IMR-90 (cell line): ENCODE measurements at regions not wholly inside any gene's neighbourhood (a gene's known extent, or its start where the extent isn't known, plus 50 kb on each side); places are given as distances from the start of the nearest gene placed in this dataset.

Experiments
- ATAC-seq: fragments of 200-7000 bp; cut with Tn5 transposase; 2 replicates; pipeline ENCODE4 v1.9.1; 2020; ENCODE audit warnings: low read depth, mild to moderate bottlenecking, moderate library complexity
- BruUV-seq: library from RNA; stranded (reverse); fragments of 400-500 nt; replicated peaks from 2 replicates; lab custom pipeline; 2021; lab: Mats Ljungman, UMichigan
- CTCF ChIA-PET: fragments of 300-600 bp; formaldehyde crosslinking; extraction: SDS; loops from one replicate; lab custom pipeline; 2021; ENCODE audit warnings: antibody characterized with exemption; lab: Yijun Ruan, JAX
- POLR2A ChIA-PET: fragments of 300-600 bp; sonication (Branson Sonifier 250); formaldehyde crosslinking; loops from one replicate; lab custom pipeline; 2022; ENCODE audit warnings: antibody characterized with exemption; ENCODE audit not compliant: unreplicated experiment; lab: Charles Lee
- DNase-seq: peaks from one replicate; pipeline ENCODE4 v3.0.0; 2013
- H2AFZ ChIP-seq: replicated peaks from 2 replicates; pipeline ENCODE3; 2013; ENCODE audit warnings: low read length, mild to moderate bottlenecking; ENCODE audit not compliant: poor library complexity
- H2AK5ac ChIP-seq: 2 replicates; pipeline ENCODE4 v1.6.1; 2013; ENCODE audit warnings: low read depth, low read length, inconsistent platforms
- H2AK9ac ChIP-seq: replicated peaks from 2 replicates; pipeline ENCODE3; 2013; ENCODE audit warnings: mild to moderate bottlenecking, low read depth, low read length, moderate library complexity; ENCODE audit not compliant: poor library complexity
- H2BK120ac ChIP-seq: 2 replicates; pipeline ENCODE4 v1.6.1; 2013; ENCODE audit warnings: low read depth, low read length, inconsistent platforms
- H2BK15ac ChIP-seq: 3 replicates; pipeline ENCODE4 v1.6.1; 2013; ENCODE audit warnings: low read depth, low read length, inconsistent platforms
- H2BK20ac ChIP-seq: 2 replicates; pipeline ENCODE4 v1.6.1; 2013; ENCODE audit warnings: low read depth, mild to moderate bottlenecking, inconsistent platforms, low read length, moderate library complexity
- H2BK5ac ChIP-seq: 2 replicates; pipeline ENCODE4 v1.6.1; 2013; ENCODE audit warnings: mild to moderate bottlenecking, low read depth, low read length, inconsistent platforms; ENCODE audit not compliant: poor library complexity, severe bottlenecking
- H3K14ac ChIP-seq: replicated peaks from 2 replicates; pipeline ENCODE4 v1.6.1; 2013; ENCODE audit warnings: low read depth, low read length, inconsistent platforms
- H3K18ac ChIP-seq: 2 replicates; pipeline ENCODE4 v1.6.1; 2013; ENCODE audit warnings: low read depth, low read length, control low read depth
- H3K23ac ChIP-seq: 2 replicates; pipeline ENCODE4 v1.6.1; 2013; ENCODE audit warnings: low read depth, low read length, inconsistent platforms
- H3K27ac ChIP-seq: 2 replicates; pipeline ENCODE4 v1.5.1; 2013; ENCODE audit warnings: mild to moderate bottlenecking, control low read depth, low read length; ENCODE audit not compliant: insufficient read depth
- H3K27me3 ChIP-seq: 2 replicates; pipeline ENCODE4 v1.6.1; 2013; ENCODE audit warnings: low read length; ENCODE audit not compliant: control insufficient read depth, insufficient read depth
- H3K36me3 ChIP-seq: 2 replicates; pipeline ENCODE4 v1.6.1; 2013; ENCODE audit warnings: low read length, mixed read lengths; ENCODE audit not compliant: control insufficient read depth, insufficient read depth
- H3K4ac ChIP-seq: 2 replicates; pipeline ENCODE4 v1.6.1; 2013; ENCODE audit warnings: low read depth, low read length, inconsistent platforms
- H3K4me1 ChIP-seq: 2 replicates; pipeline ENCODE4 v1.6.1; 2013; ENCODE audit warnings: low read length, mixed read lengths; ENCODE audit not compliant: control insufficient read depth, insufficient read depth
- H3K4me2 ChIP-seq: 2 replicates; pipeline ENCODE4 v1.6.1; 2013; ENCODE audit warnings: low read depth, mild to moderate bottlenecking, control low read depth, low read length, moderate library complexity
- H3K4me3 ChIP-seq: 2 replicates; pipeline ENCODE4 v1.5.1; 2013; ENCODE audit warnings: low read depth, mild to moderate bottlenecking, control low read depth, low read length, moderate library complexity; ENCODE audit not compliant: insufficient read depth
- H3K56ac ChIP-seq: 2 replicates; pipeline ENCODE4 v1.6.1; 2013; ENCODE audit warnings: low read length, inconsistent platforms; ENCODE audit not compliant: insufficient read depth; ENCODE audit errors: extremely low read depth
- H3K79me1 ChIP-seq, 2 experiments: 2 replicates each; pipeline ENCODE4 v1.6.1; 2013; ENCODE audit warnings: low read length in 2 of 2, inconsistent platforms in 1 of 2, low read depth in 1 of 2
- H3K9ac ChIP-seq: 2 replicates; pipeline ENCODE4 v1.6.1; 2013; ENCODE audit warnings: low read depth, low read length, control low read depth
- H3K9me1 ChIP-seq: 2 replicates; pipeline ENCODE4 v1.6.1; 2013; ENCODE audit warnings: low read length, inconsistent platforms; ENCODE audit not compliant: insufficient read depth
- H3K9me3 ChIP-seq: 2 replicates; pipeline ENCODE4 v1.6.1; 2013; ENCODE audit warnings: low read length; ENCODE audit not compliant: control insufficient read depth, insufficient read depth
- H4K20me1 ChIP-seq: 2 replicates; pipeline ENCODE4 v1.6.1; 2013; ENCODE audit warnings: low read length, inconsistent platforms; ENCODE audit not compliant: insufficient read depth
- H4K5ac ChIP-seq: 2 replicates; pipeline ENCODE4 v1.6.1; 2013; ENCODE audit warnings: mild to moderate bottlenecking, low read depth, low read length, control low read depth
- H4K8ac ChIP-seq, 2 experiments: 2 replicates each; pipeline ENCODE4 v1.6.1; 2013; ENCODE audit warnings: low read depth in 2 of 2, low read length in 2 of 2, control low read depth in 1 of 2, inconsistent platforms in 1 of 2
- H4K91ac ChIP-seq: 2 replicates; pipeline ENCODE4 v1.6.1; 2013; ENCODE audit warnings: low read depth, low read length, inconsistent platforms; ENCODE audit not compliant: insufficient read depth
- BHLHE40 ChIP-seq: fragments of 150-350 bp; IDR thresholded peaks from 2 replicates; pipeline ENCODE4 v1.6.1; 2016; ENCODE audit warnings: mild to moderate bottlenecking, low read depth, low read length
- CEBPB ChIP-seq: IDR thresholded peaks from 2 replicates; pipeline ENCODE4 v1.6.1; 2012; ENCODE audit warnings: low read depth, low read length, improper control_type of control experiment
- CHD1 ChIP-seq: IDR thresholded peaks from 2 replicates; pipeline ENCODE4 v1.6.1; 2012; ENCODE audit warnings: low read depth, low read length, improper control_type of control experiment
- CTCF ChIP-seq: conservative IDR thresholded peaks from 2 replicates; pipeline ENCODE4 v1.5.1; 2012; ENCODE audit warnings: mild to moderate bottlenecking, low read depth, low read length, improper control_type of control experiment
- ELK1 ChIP-seq: fragments of 150-350 bp; IDR thresholded peaks from 2 replicates; pipeline ENCODE4 v1.6.1; 2016; ENCODE audit warnings: low read depth, mild to moderate bottlenecking, low read length, moderate library complexity, borderline replicate concordance
- FOS ChIP-seq: fragments of 150-350 bp; IDR thresholded peaks from 2 replicates; pipeline ENCODE4 v1.6.1; 2016; ENCODE audit warnings: low read depth, low read length
- MAFK ChIP-seq: IDR thresholded peaks from 2 replicates; pipeline ENCODE4 v1.6.1; 2012; ENCODE audit warnings: low read depth, low read length, improper control_type of control experiment
- MAZ ChIP-seq: IDR thresholded peaks from 2 replicates; pipeline ENCODE4 v1.6.1; 2012; ENCODE audit warnings: low read depth, mild to moderate bottlenecking, low read length, improper control_type of control experiment, moderate library complexity, borderline replicate concordance
- MXI1 ChIP-seq: IDR thresholded peaks from 2 replicates; pipeline ENCODE4 v1.6.1; 2012; ENCODE audit warnings: low read depth, mild to moderate bottlenecking, low read length, moderate library complexity, borderline replicate concordance
- NFE2L2 ChIP-seq: fragments of 150-350 bp; IDR thresholded peaks from 2 replicates; pipeline ENCODE4 v1.6.1; 2016; ENCODE audit warnings: low read depth, mild to moderate bottlenecking, low read length
- POLR2A ChIP-seq: IDR thresholded peaks from 2 replicates; pipeline ENCODE4 v1.6.1; 2012; ENCODE audit warnings: mild to moderate bottlenecking, low read depth, low read length
- RAD21 ChIP-seq: IDR thresholded peaks from 2 replicates; pipeline ENCODE4 v1.6.1; 2012; ENCODE audit warnings: low read length, improper control_type of control experiment
- RCOR1 ChIP-seq: IDR thresholded peaks from 2 replicates; pipeline ENCODE4 v1.6.1; 2012; ENCODE audit warnings: mild to moderate bottlenecking, low read length, improper control_type of control experiment; ENCODE audit not compliant: insufficient replicate concordance
- RFX5 ChIP-seq: IDR thresholded peaks from 2 replicates; pipeline ENCODE4 v1.8.0; 2012; ENCODE audit warnings: low read depth, mild to moderate bottlenecking, low read length, moderate library complexity
- SMC3 ChIP-seq: fragments of 150-350 bp; IDR thresholded peaks from 2 replicates; pipeline ENCODE4 v1.6.1; 2016; ENCODE audit warnings: low read depth, mild to moderate bottlenecking, antibody characterized with exemption, low read length, moderate library complexity
- USF2 ChIP-seq: fragments of 150-350 bp; IDR thresholded peaks from 2 replicates; pipeline ENCODE4 v1.6.1; 2017; ENCODE audit warnings: mild to moderate bottlenecking, antibody characterized with exemption, low read length, low read depth
- WGBS, 2 experiments: methylation state at CpG; one replicate each; pipeline versions ENCODE4 v1.1.5 to v1.1.7; 2013; ENCODE audit warnings: missing lambda C conversion rate in 2 of 2; ENCODE audit not compliant: insufficient read length in 1 of 2; ENCODE audit errors: extremely low coverage in 2 of 2; 5-methylcytosine and 5-hydroxymethylcytosine counted together
- dilution Hi-C: fragments of 300-500 bp; cut with HindIII; formaldehyde crosslinking; loops from one replicate; pipeline ENCODE4 v1.14.3; 2018; ENCODE audit warnings: low sequenced_read_pairs; ENCODE audit not compliant: unreplicated experiment
- in situ Hi-C: fragments of 300-500 bp; cut with MboI; formaldehyde crosslinking; loops from 3 replicates; pipeline ENCODE4 v1.14.3; 2019; ENCODE audit warnings: low sequenced_read_pairs, inconsistent platforms, mixed read lengths
- intact Hi-C: fragments of 100-400 bp; cut with micrococcal nuclease; formaldehyde crosslinking; loops from 2 replicates; pipeline ENCODE4 v1.10.0; 2022

- DNase-seq: peak; percentile 41
- Histone ChIP-seq H3K79me1 (peaks cover 46 to 88% of the 10 kb centered on the region in 2 experiments), H2AK9ac (no peak overlapping the region), H2BK15ac (no peak overlapping the region), H3K18ac (peak overlapping the region; percentile 63), H4K8ac (peak overlapping the region in 1 of 2 experiments; percentile 6; a peak in 1 of 4 replicates), H3K4ac (peak overlapping the region; percentile 41; the same call in 1 of the 2 replicates), H2BK120ac (peak overlapping the region; percentile 44; the same call in 1 of the 2 replicates), H3K4me3 (no peak overlapping the region), H4K20me1 (peaks cover 35% of the 10 kb centered on the region; the same call in 1 of the 2 replicates), H3K56ac (no peak overlapping the region), H4K5ac (peak overlapping the region; percentile 57; the same call in 1 of the 2 replicates), H3K36me3 (no peaks in the 10 kb centered on the region), H2BK5ac (peak overlapping the region; percentile 10), H3K14ac (0 out of 2 replicates have a peak overlapping the region, but pooled peaks have one; percentile 1), H2AK5ac (no peak overlapping the region), H3K4me1 (peaks cover 39% of the 10 kb centered on the region), H4K91ac (peak overlapping the region; percentile 26; the same call in 1 of the 2 replicates), H3K27ac (no peak overlapping the region), H3K9me3 (no peaks in the 10 kb centered on the region), H3K9ac (no peak overlapping the region), H3K27me3 (no peaks in the 10 kb centered on the region), H3K4me2 (no peak overlapping the region), H2BK20ac (peak overlapping the region; percentile 9; the same call in 1 of the 2 replicates), H3K23ac (peak overlapping the region; percentile 24; the same call in 1 of the 2 replicates), H2AFZ (no peak overlapping the region), H3K9me1 (peaks cover 31% of the 10 kb centered on the region)
- CTCF ChIA-PET: no interaction called here
- POLR2A ChIA-PET: no interaction called here
- BruUV-seq: no TSS peak
- peak; percentile 27; the same call in 1 of the 2 replicates for ATAC-seq
- dilution Hi-C loops (no loop called here), intact Hi-C loops (no loop called here), in situ Hi-C loops (no loop called here)
- TF ChIP-seq POLR2A: no peak
- TF ChIP-seq MXI1: no peak
- no peak for TF ChIP-seq RFX5
- no peak for TF ChIP-seq FOS
- TF ChIP-seq MAFK: no peak
- no peak for TF ChIP-seq USF2
- TF ChIP-seq CEBPB: no peak
- no peak for TF ChIP-seq RCOR1
- no peak for TF ChIP-seq MAZ
- TF ChIP-seq BHLHE40: no peak
- no peak for TF ChIP-seq ELK1
- TF ChIP-seq CHD1: no peak
- TF ChIP-seq NFE2L2: no peak
- no peak for TF ChIP-seq CTCF
- no peak for TF ChIP-seq RAD21
- no peak for TF ChIP-seq SMC3
- WGBS, 2 experiments: no CpG with 5 or more reads among the region's 3 CpGs
Measured at GRCh38 chr1:201753492-201753891, 75.5 kb upstream of the IPO9 start.
